Effector memory CD4-positive, alpha-beta T cell (primary cell): ENCODE measurements at regions not wholly inside any gene's neighbourhood (a gene's known extent, or its start where the extent isn't known, plus 50 kb on each side); places are given as distances from the start of the nearest gene placed in this dataset.
"Not testable (repeated sequence)": the region's sequence is repeated elsewhere in the genome, so short reads cannot be mapped to it uniquely, and the experiment has no call there.

ENCODE experiments used
- DNase-seq, 3 donors: peaks; one replicate each; pipeline ENCODE4 v3.0.0-alpha.2; 2020
- H3K27ac ChIP-seq: 2 replicates; pipeline ENCODE4 v1.7.0; 2013; ENCODE audit warnings: mild to moderate bottlenecking, low read length, moderate library complexity; ENCODE audit not compliant: insufficient read depth, poor library complexity, severe bottlenecking
- H3K27me3 ChIP-seq: replicated peaks from 2 replicates; pipeline ENCODE4 v1.7.0; 2013; ENCODE audit warnings: mild to moderate bottlenecking, low read length; ENCODE audit not compliant: insufficient read depth, control insufficient read depth, poor library complexity, severe bottlenecking
- H3K36me3 ChIP-seq: 2 replicates; pipeline ENCODE4 v1.7.0; 2013; ENCODE audit warnings: mild to moderate bottlenecking, low read length, moderate library complexity; ENCODE audit not compliant: control insufficient read depth, insufficient read depth
- H3K4me1 ChIP-seq: 2 replicates; pipeline ENCODE4 v1.7.0; 2013; ENCODE audit warnings: low read length, mild to moderate bottlenecking; ENCODE audit not compliant: control insufficient read depth, insufficient read depth, poor library complexity, severe bottlenecking
- H3K4me3 ChIP-seq: 2 replicates; pipeline ENCODE4 v1.7.0; 2013; ENCODE audit warnings: low read length, low read depth, mild to moderate bottlenecking; ENCODE audit not compliant: insufficient read depth, poor library complexity, severe bottlenecking
- H3K9me3 ChIP-seq: 2 replicates; pipeline ENCODE4 v1.7.0; 2013; ENCODE audit warnings: mild to moderate bottlenecking, low read length, moderate library complexity; ENCODE audit not compliant: control insufficient read depth

DNA sequence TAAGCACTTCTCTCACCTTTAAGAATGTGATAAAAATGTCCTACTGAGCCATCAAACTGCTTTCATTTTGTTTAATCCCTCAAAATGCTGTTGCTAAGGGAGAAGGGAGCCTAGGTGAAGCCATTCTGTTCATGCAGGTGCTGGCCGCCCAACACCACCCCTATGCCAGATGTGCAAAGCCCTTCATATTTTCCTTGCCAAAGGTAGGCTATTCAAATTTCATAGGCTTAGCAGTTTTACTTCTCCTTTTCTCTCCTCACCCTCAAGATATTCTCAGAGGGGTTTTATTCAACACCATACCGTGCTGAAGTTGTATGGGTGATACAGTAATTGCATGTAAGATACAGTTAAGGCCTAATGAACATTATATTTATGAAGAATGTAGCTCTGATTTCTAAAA lies 461.7 kb downstream of the GXYLT1 start:
- Histone ChIP-seq H3K4me3 (no peak overlapping the region), H3K27me3 (no peaks in the 10 kb centered on the region), H3K36me3 (no peaks in the 10 kb centered on the region), H3K4me1 (no peaks in the 10 kb centered on the region), H3K9me3 (no peaks in the 10 kb centered on the region), H3K27ac (no peak overlapping the region)
- no peak for DNase-seq

- no peak for DNase-seq
- Histone ChIP-seq H3K27me3 (no peaks in the 10 kb centered on the region), H3K4me1 (no peaks in the 10 kb centered on the region), H3K36me3 (no peaks in the 10 kb centered on the region), H3K4me3 (no peak overlapping the region), H3K27ac (no peak overlapping the region), H3K9me3 (no peaks in the 10 kb centered on the region)
Measured at GRCh38 chr12:41681898-41682297, 462.8 kb downstream of the GXYLT1 start.

GRCh38 chr12:41680155-41680554 lies 464.5 kb downstream of the GXYLT1 start:
- Histone ChIP-seq H3K27me3 (no peaks in the 10 kb centered on the region), H3K36me3 (no peaks in the 10 kb centered on the region), H3K4me3 (no peak overlapping the region), H3K9me3 (no peaks in the 10 kb centered on the region), H3K27ac (no peak overlapping the region), H3K4me1 (no peaks in the 10 kb centered on the region)
- no peak for DNase-seq

DNA sequence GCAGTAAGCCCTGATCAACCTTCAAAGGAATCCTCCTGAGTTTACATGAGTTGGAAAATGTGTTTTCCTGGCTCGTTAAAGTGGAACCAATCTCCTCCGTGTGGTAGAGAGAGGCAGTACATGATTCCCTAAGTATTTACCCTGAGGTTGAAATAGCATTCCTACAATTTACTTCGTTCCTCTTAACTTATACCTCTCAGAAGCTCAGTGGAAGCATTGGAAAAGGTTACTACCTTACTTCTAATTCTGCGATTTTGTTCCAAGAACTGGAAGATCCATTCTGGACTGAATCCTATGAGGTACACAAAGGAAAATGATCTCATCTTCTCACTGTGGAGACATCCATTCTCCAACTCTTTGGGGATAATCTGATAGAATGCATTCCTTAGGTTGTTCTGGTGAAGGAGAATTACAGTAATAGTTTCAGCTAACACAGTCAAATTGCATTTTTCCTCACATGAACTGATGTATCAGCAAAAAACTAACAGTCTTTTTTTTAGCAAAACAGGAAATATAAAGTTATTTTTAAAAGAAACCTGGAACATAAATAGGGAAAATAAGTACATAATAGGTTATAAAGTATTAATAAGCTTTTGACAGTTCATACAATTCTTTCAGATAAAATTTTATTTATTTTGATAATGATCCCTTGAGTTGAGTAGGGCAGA lies 475.6 kb downstream of the PDZRN4 start:
- DNase-seq, result no peak
- H3K9me3 ChIP-seq, result no peaks in the 10 kb centered on the region

DNA sequence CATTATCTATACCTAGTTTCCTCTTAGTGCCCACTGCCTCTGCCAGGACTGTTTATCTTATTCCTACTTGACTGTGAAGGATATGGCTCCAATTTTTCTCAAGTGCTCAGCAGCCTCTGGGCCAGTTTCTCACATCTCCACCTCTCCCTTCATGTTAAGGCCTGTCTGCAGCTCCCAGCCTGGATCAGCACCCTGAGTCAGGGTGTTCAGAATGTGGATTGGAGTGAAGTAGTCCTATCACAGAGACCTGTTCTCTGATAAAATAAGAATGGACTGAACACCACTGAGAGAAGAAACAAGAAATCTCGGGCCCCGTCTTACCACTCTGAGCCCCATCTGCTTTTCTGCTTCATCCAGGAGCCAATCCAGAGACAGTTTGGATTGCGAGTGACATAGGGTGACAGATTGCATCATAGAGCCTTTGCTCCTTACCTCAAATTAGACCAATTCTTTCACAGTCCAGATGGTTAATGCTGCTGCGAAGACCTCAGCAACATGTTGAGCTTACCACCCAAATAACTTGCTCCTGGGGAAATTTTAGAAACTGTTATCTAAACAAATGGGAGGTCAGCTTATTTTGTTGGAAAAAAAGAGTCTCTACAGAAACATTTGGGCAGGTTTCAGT lies 473.1 kb downstream of the PDZRN4 start:
- Histone ChIP-seq H3K9me3 (no peaks in the 10 kb centered on the region), H3K4me1 (no peaks in the 10 kb centered on the region), H3K27me3 (no peaks in the 10 kb centered on the region), H3K4me3 (no peak overlapping the region), H3K36me3 (no peaks in the 10 kb centered on the region), H3K27ac (no peak overlapping the region)
- no peak for DNase-seq

More for the DNA sequence above, 475.6 kb downstream of the PDZRN4 start:
- Histone ChIP-seq H3K4me1 (no peaks in the 10 kb centered on the region), H3K4me3 (no peak overlapping the region), H3K27me3 (no peaks in the 10 kb centered on the region), H3K27ac (no peak overlapping the region), H3K36me3 (no peaks in the 10 kb centered on the region)

GRCh38 chr12:41656454-41656853 lies 468.3 kb downstream of the PDZRN4 start:
- H3K27ac ChIP-seq, result no peak overlapping the region
- H3K27me3 ChIP-seq, result no peaks in the 10 kb centered on the region
- no peak for DNase-seq
- no peak overlapping the region for H3K4me3 ChIP-seq
- H3K36me3 ChIP-seq, result no peaks in the 10 kb centered on the region
- no peaks in the 10 kb centered on the region for H3K4me1 ChIP-seq
- H3K9me3 ChIP-seq, result no peaks in the 10 kb centered on the region

- Histone ChIP-seq H3K4me1 (no peaks in the 10 kb centered on the region), H3K9me3 (no peaks in the 10 kb centered on the region), H3K27me3 (no peaks in the 10 kb centered on the region), H3K4me3 (no peak overlapping the region), H3K36me3 (no peaks in the 10 kb centered on the region), H3K27ac (no peak overlapping the region)
- no peak for DNase-seq
Measured at GRCh38 chr12:41653386-41654326, 465.5 kb downstream of the PDZRN4 start.

- no peak overlapping the region for H3K4me3 ChIP-seq
- H3K27me3 ChIP-seq, result no peaks in the 10 kb centered on the region
- no peak overlapping the region for H3K27ac ChIP-seq
- no peak for DNase-seq
- no peaks in the 10 kb centered on the region for H3K9me3 ChIP-seq
- H3K4me1 ChIP-seq, result no peaks in the 10 kb centered on the region
- no peaks in the 10 kb centered on the region for H3K36me3 ChIP-seq
Measured at GRCh38 chr12:41652981-41653380, 464.9 kb downstream of the PDZRN4 start.

DNA sequence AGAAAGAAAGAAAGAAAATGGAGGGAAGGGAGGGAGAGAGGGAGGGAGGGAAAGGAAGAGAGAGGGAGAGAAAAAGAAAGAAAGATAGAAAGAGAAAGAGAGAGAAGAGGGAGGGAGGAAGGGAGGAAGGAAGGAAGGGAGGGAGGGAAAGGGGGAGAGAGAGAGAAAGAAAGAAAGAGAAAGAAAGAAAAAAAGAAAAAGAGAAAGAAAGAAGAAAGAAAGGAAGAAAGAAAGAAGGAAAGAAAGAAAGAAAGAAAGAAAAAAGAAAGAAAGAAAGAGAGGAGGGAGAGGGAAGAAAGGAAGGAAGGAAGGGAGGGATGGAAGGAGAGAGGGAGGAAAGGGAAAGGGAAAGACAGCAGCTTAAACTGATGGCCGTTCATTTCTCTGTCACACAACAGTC lies 457.5 kb downstream of the PDZRN4 start:
- DNase-seq, result no peak
- no peak overlapping the region for H3K27ac ChIP-seq
- H3K4me3 ChIP-seq, result no peak overlapping the region

DNA sequence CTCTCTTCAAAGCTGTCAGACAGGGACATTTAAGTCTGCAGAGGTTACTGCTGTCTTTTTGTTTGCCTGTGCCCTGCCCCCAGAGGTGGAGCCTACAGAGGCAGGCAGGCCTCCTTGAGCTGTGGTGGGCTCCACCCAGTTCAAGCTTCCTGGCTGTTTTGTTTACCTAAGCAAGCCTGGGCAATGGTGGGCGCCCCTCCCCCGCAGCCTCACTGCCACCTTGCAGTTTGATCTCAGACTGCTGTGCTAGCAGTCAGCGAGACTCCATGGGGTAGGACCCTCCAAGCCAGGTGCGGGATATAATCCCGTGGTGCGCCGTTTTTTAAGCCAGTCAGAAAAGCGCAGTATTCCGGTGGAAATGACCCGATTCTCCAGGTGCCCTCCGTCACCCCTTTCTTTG lies 454.7 kb downstream of the PDZRN4 start:
- not testable (repeated sequence) for H3K27me3 ChIP-seq

More for the DNA sequence above, 457.5 kb downstream of the PDZRN4 start:
- H3K36me3 ChIP-seq, result no peaks in the 10 kb centered on the region
- no peaks in the 10 kb centered on the region for H3K9me3 ChIP-seq
- no peaks in the 10 kb centered on the region for H3K4me1 ChIP-seq
- no peaks in the 10 kb centered on the region for H3K27me3 ChIP-seq

More for the DNA sequence above, 454.7 kb downstream of the PDZRN4 start:
- H3K27ac ChIP-seq, H3K4me3 ChIP-seq, DNase-seq, H3K9me3 ChIP-seq, H3K4me1 ChIP-seq, H3K36me3 ChIP-seq: not testable (repeated sequence)
